HG02973 (cell line): ENCODE measurements at regions not wholly inside any gene's neighbourhood (a gene's known extent, or its start where the extent isn't known, plus 50 kb on each side); places are given as distances from the start of the nearest gene placed in this dataset.

Experiments
- ATAC-seq: cut with Tn5 transposase; IDR thresholded peaks from one replicate; pipeline ENCODE4 v1.9.1; 2021; ENCODE audit warnings: moderate library complexity; ENCODE audit not compliant: unreplicated experiment

DNA sequence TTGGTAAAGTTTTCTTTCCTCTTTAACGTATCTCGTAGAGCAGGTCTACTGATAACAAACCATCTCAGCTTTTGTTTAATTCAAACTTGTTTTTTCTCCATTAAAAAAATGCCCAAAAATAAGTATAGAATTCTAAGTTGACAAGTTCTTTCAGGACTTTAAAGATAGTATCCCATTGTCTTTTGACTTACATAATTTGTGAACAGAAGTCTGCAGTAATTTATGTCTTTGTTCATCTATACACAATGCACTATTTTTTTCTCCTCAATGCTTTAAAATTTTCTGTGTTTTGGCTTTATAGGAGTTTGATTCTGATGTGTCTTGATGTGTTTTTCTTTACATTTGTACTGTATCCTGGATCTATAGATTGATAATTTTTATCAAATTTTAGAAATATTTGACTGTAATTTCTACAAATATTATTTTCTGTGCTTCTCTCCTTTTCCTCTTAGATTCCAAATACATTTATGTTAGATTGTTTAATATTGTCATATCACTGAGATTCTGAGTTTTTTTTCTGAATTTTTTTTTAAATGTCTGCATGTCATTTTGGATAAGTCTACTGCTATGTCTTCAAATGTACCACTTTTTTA, 143.3 kb downstream of the FTCDNL1 start:
- ATAC-seq, result no peak

DNA sequence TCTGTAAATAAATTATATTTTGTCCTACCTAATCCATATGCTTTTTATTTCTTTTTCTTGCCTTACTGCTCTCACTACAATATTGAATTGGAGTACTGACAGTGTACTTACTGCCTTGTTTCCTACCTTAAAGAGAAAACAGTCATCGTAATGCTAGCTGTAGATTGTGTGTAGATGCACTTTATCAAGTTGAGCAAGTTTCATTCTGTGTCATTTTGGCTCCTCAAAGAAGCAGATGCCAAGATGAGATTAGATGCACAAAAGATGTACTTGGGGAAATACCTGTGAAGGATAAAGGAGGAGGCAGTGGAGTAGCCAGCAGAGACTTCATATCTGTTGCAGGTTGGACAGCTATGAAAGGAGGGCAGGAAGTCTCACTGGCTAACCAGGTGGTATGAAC, 145.5 kb downstream of the FTCDNL1 start:
- no peak for ATAC-seq

DNA sequence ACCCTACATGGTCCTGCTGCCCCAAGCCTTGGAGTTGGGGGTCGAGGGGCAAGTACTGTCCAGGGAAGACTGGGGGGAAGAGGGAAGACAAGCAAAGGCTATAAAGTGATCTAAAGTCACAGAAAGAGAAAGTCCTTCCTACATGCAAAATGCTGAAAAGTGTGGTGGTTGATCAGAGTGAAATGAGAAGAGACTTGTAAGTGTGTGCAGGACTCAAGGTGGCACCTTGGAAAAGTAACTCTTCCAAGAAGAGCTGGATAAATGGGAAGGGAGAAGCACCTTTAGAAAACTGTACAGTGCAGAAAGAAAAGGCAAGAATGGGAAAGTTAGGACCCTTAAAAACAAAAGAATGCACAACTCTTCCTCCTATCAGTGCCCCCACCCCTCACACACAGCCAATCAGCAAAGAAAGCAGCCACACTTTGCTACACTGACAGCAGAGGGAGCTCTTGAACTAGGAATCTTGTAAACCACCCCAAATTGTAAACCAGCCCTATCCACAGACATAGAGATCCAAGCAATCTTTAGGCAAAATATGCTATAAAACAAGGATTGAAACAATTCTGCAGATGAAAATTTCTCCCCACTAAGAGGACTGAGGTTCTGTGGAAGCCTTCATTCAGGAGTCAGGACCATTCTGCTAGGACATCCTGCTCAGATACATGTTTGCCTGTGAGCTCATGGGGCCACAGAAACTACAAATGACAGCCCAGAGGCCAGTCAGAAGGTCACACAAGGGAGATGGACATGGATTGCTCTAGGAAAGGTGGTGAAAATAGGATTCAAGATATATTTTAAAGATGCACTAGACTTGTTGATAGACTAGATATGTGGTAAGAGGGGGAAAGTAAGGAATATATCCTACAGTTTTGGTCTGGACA, 146.4 kb downstream of the FTCDNL1 start:
- no peak for ATAC-seq

DNA sequence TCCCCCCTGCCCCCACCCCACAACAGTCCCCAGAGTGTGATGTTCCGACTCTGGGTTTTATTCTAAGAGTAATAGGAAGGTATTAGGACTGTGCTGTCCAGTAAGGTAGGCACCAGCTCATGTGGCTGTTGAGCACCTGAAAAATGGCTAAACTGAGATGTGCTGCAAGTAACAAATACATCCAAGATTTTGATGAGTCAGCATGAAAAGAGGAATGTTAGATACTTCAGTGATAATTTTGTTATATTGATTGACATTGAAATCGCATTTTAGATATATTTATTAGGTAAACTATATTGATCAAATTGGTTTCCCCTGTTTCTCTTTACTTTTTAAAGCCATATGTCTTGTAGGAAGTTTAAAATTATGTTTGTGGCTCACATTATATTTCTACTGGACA, 147.8 kb downstream of the FTCDNL1 start:
- ATAC-seq, result no peak

DNA sequence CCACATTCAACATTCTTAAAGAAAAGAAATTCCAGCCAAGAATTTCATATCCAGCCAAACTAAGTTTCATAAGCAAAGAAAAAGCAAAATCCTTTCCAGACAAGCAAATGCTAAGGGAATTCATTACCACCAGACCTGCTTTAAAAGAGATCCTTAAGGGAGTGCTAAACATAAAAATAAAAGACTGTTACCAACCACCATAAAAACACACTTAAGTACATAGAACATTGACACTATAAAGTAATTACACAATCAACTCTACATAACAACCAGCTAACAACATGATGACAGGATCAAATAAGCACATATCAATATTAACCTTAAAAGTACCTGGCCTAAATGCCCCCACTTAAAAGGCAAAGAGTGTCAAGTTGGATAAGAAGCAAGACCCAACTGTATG, 153.5 kb downstream of the FTCDNL1 start:
- no peak for ATAC-seq

DNA sequence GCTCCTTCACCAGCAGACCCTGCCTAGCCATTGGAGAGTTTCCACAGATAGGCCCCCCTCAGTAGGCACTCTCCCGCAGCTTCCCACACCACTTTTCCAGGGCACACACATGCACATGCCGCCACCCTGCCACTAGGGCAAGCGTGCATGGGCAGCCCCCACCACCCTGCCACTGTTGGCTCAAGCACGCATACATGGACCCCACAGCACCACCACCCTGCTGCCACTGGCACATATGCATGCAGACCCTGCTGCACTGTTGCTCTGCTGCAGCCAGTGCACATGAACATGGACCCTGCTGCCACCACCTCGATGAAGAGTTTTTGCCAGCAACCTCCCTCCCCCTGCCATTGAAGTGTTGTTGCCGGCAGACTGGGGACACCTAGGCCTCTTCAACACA, 154.9 kb downstream of the FTCDNL1 start:
- ATAC-seq, result no peak

DNA sequence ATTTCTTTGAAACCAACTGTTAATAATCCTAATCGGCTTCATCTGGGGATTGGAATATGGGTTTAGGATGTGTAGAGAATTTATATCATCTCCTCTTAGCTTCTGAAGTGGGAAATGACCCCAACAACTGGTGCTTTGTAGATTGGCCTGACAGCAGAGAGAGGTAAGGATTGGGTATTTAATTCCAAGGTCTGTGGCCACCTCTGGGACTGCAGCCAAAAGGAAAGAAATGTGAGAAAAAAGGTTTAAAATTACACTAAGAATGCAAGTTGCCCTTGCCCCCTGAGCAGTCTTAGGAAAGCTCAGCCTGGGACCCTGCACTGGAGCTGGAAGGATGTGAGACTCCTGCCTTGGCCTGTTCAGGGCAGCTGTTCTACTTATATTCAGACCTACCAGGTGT, 157.1 kb downstream of the FTCDNL1 start:
- no peak for ATAC-seq

DNA sequence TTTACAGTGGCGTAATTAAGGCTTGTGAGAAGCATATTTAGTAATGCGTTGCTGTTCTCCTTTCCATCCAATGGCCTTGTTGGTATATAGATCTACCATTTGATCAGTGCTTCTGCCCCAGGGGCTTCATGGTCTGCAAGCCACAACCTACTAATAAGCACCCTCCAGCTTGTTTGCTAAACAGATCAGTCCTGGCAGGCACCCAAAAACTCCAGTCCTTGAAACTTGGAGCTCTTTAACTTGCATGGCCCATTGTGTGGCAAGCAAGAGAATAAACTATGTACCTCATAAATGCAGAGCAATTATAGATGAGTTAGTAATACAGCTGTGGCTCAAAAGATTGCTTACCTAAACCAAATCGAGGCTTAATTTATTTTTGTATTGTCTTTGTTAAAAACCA, 158.5 kb downstream of the FTCDNL1 start:
- no peak for ATAC-seq

DNA sequence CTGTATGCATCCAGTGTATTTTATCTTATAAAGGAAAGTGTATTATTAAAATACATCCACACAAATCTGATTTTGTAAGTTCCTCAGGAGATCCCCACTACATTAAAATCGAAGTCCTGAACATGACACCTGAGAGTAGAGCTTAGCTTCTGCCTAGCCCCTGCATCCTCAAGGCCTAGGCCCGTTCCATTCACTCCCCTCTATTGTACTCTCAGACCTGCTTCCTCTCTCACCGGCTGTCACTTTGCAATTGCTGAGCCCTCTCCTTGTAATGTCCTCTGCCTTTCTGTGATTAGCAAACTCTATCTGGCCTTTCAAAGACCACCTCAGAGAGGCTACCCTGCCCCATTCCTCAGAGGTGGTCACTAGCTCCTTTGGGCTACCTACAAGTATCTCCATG, 160.8 kb downstream of the FTCDNL1 start:
- no peak for ATAC-seq

DNA sequence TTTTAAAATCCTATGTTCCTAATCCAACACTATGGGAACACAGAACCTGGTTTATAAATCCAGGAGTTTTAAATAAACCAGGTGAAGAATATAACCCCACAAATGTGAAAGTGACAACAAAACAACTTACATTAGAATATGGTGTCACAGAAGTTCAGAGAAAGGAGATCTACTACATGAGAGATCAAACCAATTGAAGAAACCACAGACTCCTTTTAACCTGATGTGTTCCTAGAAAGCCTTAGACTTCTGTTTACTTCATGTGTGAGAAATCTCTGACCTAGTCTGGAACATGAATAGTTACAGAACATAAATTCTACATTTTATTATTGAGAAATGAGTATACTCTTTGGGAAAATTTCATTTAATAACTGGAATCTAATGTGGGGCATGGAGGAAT, 165.3 kb downstream of the FTCDNL1 start:
- ATAC-seq, result no peak

DNA sequence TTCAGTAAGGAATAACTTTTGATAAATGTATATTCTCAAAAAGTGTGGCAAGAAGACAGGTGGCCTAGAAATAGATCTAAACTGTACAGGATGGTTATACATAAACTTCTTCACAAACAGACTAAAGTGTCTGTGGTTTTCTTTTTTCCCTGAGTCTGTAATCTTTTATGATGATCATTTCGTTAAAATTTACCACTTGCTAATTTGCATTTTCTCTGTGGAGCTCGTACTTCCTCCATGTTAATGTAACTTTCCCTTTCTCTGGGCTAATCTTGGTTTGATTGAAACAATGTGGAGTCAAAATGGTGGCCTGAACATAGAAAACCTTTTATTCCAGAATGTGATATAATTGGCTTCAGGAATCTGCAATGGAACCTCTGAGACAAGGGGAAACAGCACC, 166.2 kb downstream of the FTCDNL1 start:
- no peak for ATAC-seq

DNA sequence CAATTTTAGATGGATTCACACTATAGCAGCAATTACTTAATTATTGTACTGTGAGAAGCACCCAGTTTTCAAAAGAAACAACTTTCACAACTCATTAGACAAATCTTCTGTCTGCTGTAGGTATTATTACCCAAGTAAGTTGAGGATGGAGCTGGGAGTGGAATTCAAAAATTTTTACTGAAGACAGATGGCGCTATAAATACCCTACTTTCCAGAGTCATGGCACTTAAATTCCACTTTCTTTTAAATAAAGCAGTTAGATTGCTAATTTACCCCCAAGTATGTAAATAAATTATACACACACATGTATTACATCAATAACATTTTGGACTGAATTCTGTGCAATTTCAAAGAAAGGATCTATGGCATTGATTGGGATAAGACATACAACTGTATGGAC, 166.8 kb downstream of the FTCDNL1 start:
- no peak for ATAC-seq

DNA sequence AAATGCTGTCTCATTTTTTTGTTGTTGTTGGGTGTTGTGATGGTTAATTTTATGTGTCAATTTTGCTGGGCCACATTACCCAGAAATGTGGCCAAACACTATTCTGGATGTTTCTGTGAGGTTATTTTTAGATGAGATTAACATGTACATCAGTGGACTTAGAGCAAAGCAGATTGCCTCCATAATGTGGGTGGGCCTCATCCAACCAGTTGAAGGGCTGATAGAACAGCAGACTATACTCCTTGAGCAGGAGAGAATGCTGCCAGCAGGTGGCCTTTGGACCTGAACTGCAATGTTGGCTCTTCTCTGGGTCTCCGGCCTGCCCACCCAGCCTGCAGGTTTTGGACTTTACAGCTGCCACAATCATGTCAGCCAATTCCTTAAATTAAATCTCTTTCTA, 169.0 kb downstream of the FTCDNL1 start:
- ATAC-seq, result no peak

DNA sequence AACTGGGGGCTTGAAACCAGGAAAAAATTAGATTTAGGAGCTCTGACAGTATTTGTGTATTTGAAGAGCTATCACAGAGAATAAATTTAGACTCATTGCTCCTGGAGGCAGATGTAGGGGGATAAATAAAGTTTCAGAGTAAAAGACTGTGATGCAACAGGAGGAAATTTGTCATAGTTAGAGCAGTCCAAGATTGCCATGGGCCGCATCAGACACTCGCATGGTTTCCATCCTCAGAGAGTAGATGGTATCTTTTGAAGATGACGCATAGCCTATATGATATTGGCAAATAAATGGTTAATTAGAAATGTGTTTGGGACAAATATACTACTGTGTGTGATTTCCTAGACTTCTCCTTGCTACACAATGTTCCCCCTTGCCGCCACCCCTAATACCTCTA, 170.5 kb downstream of the FTCDNL1 start:
- no peak for ATAC-seq

DNA sequence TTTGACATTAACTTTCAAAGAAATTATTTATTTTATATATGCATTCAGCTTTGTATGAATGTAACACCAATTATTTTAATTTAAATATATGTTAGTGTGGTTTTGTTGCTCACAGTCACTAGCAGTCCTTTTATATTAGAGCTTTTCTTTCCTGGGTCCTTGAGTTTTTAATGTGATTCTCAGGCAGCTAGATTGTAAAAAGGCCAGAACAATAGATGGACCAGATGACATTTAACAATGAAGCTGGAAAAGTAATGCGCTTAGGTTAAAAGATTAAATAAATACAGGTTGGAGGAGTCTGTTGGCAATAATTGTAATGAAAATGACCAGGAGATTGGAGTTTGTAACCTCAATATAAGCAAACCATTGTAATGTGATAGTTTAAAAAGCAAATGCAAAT, 171.1 kb downstream of the FTCDNL1 start:
- ATAC-seq, result no peak

DNA sequence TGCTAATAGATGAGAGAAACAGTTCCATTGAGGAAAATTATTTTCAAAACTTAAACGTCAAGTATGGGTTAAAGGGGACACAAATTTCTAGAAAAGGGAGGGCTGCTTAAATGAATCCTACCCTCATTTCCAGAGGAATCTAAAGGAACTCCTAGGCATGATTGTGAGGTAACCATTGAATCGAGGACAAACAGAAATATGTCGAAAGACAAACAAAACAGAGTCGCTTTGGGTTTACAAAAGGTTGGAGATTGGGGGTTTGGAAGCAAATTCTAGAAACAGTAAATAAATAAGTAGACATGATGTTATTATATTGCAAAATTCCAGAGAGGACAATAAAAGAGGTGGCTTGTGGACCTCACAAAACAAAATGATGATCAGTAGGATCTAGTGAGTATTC, 173.1 kb downstream of the FTCDNL1 start:
- no peak for ATAC-seq

DNA sequence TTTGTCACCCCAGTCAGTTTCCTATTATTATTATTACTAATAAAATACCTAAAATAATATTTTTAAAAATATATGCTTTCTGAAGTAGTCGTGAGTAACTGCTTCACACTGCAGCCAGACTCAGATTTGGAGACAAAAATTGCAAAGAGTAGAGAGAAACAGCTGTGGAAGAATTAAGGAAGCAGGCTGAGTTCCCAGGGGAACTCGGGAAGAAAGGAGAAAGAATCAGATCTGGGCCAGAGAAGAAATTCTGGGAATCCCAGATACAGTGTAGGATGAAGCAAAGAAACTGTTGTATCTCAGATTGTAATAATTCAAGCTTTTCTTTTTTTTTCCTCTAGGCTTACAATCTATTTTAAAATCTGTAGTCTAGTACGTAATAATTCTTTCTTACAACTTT, 182.3 kb downstream of the FTCDNL1 start:
- no peak for ATAC-seq

DNA sequence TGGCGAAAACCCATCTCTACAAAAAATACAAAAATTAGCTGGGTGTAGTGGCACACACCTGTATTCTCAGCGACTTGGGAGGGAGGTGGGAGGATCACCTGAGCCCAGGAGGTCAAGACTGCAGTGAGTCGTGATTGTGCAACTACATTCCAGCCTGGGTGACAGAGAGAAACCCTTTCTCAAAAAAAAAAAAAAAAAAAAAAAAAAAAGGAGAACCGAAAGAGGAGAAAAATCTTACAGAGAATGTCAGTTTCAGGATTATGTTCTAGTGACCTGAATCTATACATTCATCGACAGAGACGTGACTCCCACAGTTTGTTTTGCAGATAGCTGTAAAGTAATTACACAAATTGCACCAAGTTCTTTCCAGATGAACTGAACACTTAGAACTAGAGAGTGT, 187.8 kb downstream of the FTCDNL1 start:
- ATAC-seq, result peak; percentile 87

DNA sequence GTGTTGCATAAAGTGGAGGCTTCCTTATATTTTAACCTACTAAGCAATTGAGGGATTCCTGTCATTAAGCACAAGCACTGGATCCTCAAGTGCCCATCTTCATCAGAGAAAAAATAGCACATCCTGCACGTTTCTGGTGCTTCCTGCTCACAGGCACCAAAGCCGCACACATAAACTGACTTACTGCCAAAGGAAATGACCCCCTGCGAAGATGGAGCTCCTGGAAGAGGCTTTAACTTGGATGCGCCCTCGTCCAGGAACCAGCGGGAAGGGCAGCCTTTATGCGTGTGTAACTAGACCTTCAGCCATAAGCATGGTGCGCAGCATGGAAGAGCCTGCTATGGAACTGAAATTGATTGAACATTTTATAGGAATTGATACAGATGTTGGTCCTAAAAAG, 188.7 kb downstream of the FTCDNL1 start:
- ATAC-seq, result no peak

DNA sequence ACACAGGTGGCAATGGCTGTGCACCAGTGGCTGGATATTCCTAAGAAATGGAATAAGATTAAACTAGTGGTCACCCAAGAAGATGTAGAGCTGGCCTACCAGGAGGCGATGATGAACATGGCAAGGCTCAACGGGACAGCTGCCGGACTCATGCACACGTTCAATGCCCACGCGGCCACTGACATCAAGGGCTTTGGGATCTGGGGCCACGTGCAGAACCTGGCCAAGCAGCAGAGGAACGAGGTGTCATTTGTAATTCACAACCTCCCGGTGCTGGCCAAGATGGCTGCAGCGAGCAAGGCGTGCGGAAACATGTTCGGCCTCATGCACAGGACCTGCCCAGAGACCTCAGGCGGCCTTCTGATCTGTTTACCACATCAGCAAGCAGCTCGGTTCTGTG, 190.8 kb downstream of the FTCDNL1 start:
- no peak for ATAC-seq

DNA sequence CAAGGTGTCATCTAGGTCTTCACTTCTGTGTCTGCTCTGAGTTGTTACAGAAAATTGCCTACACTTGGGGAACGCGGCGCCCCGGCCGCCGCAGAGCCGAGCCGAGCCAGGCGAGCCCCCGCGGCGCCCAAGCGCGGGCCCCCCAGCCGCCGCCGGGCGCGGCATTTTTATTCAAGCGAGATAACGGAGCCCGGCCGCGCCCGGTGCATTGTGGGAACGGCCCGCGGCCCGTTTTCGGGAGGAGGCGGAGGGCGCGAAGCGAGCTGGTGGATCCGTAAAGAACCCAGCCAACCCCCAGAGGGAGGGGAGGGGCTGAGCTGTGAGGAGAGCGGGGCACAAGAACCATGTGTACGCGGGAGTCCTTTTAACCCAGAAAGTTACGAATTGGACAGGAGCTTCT, 191.8 kb downstream of the FTCDNL1 start:
- no peak for ATAC-seq

DNA sequence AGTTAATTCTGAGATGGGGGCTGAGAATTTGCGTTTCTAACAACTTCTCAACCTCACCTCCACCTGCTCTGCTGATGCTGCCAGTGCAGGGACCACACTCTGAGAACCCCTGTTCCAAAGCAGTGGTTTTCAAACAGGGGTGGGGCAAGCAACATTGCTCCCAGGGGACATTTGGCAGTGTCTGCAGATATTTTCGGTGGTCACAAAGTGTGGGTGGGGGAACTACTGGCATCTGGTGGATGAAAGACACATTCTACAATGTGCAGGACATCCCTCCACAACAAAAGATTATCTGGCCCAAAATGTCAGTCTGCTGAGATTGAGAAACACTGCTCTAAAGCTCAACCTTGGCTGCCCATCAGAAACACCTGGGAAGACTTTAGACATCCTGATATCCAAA, 188.7 kb upstream of the SATB2 start:
- no peak for ATAC-seq

DNA sequence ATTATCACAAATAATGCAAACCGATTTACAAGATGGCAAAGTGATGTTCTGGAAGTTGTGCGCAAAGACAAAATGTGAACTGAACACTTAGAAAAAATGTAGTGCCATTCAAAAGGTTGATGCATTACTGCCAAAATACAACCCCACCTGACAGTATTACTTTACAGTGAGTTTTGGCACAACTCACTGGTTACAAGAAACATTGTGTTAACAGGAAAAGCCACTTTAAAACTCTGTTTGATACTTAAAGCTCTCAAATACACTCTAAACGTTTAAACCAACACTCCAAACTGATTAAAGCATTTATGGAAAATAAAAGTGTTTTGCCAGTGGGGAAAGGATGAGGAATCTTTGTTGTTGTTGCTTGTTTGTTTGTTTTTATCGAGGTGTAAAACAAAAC, 173.4 kb upstream of the SATB2 start:
- no peak for ATAC-seq
